ENCODE measurements at regions not wholly inside any gene's neighbourhood (a gene's known extent, or its start where the extent isn't known, plus 50 kb on each side); places are given as distances from the start of the nearest gene placed in this dataset.

- no peaks in the 10 kb centered on the region for H4K20me1 ChIP-seq (ENCODE audit: insufficient read depth, low read length)
- H3K36me3 ChIP-seq (ENCODE audit: insufficient read depth, low read length): no peaks in the 10 kb centered on the region
- no peak for TF ChIP-seq EZH2 (IDR thresholded peaks at IDR 0.05; ENCODE audit: borderline replicate concordance, low read length)
- no peak for TF ChIP-seq CTCF (IDR thresholded peaks at IDR 0.05; ENCODE audit: low read length)
- H3K4me2 ChIP-seq (ENCODE audit: low read length): no peak overlapping the region
- H3K27ac ChIP-seq (ENCODE audit: low read depth, low read length, poor library complexity, severe bottlenecking): no peak overlapping the region
- H3K9ac ChIP-seq (ENCODE audit: low read length): no peak overlapping the region
- H3K79me2 ChIP-seq (ENCODE audit: insufficient read depth, low read length): no peaks in the 10 kb centered on the region
- no peaks in the 10 kb centered on the region for H3K9me2 ChIP-seq (ENCODE audit: low read depth, low read length)
- H2AFZ ChIP-seq (ENCODE audit: low read length): no peak overlapping the region
- H3K4me3 ChIP-seq (ENCODE audit: low read depth, low read length, poor library complexity, severe bottlenecking): no peak overlapping the region
- H3K27me3 ChIP-seq (ENCODE audit: insufficient read depth, low read length): no peaks in the 10 kb centered on the region
- no peaks in the 10 kb centered on the region for H3F3A ChIP-seq (ENCODE audit: insufficient read depth, low read length)
- no peaks in the 10 kb centered on the region for H3K9me3 ChIP-seq (ENCODE audit: low read length)
- no peaks in the 10 kb centered on the region for H3K4me1 ChIP-seq (ENCODE audit: insufficient read depth, low read length, severe bottlenecking)
Observed at GRCh38 chr12:91690531-91690930, 455.1 kb downstream of the BTG1 start.

- Histone ChIP-seq H3K4me1 (ENCODE audit: insufficient read depth, low read length, severe bottlenecking) (no peaks in the 10 kb centered on the region), H3K27me3 (ENCODE audit: insufficient read depth, low read length) (no peaks in the 10 kb centered on the region), H3K4me3 (ENCODE audit: low read depth, low read length, poor library complexity, severe bottlenecking) (no peak overlapping the region), H3K9me3 (ENCODE audit: low read length) (no peaks in the 10 kb centered on the region), H3K9me2 (ENCODE audit: low read depth, low read length) (no peaks in the 10 kb centered on the region), H3K79me2 (ENCODE audit: insufficient read depth, low read length) (no peaks in the 10 kb centered on the region), H3K9ac (ENCODE audit: low read length) (no peak overlapping the region), H3F3A (ENCODE audit: insufficient read depth, low read length) (no peaks in the 10 kb centered on the region), H3K4me2 (ENCODE audit: low read length) (no peak overlapping the region), H2AFZ (ENCODE audit: low read length) (no peak overlapping the region), H4K20me1 (ENCODE audit: insufficient read depth, low read length) (no peaks in the 10 kb centered on the region), H3K27ac (ENCODE audit: low read depth, low read length, poor library complexity, severe bottlenecking) (no peak overlapping the region), H3K36me3 (ENCODE audit: insufficient read depth, low read length) (no peaks in the 10 kb centered on the region)
- TF ChIP-seq CTCF (IDR thresholded peaks at IDR 0.05; ENCODE audit: low read length): no peak
- no peak for TF ChIP-seq EZH2 (IDR thresholded peaks at IDR 0.05; ENCODE audit: borderline replicate concordance, low read length)
Observed at GRCh38 chr12:91687052-91688017, 458.3 kb downstream of the BTG1 start.

GRCh38 chr12:91685917-91686316 lies 459.7 kb downstream of the BTG1 start:
- no peak for TF ChIP-seq CTCF (IDR thresholded peaks at IDR 0.05; ENCODE audit: low read length)
- TF ChIP-seq EZH2 (IDR thresholded peaks at IDR 0.05; ENCODE audit: borderline replicate concordance, low read length): no peak
- H4K20me1 ChIP-seq (ENCODE audit: insufficient read depth, low read length): no peaks in the 10 kb centered on the region
- no peak overlapping the region for H3K9ac ChIP-seq (ENCODE audit: low read length)
- no peaks in the 10 kb centered on the region for H3K36me3 ChIP-seq (ENCODE audit: insufficient read depth, low read length)
- H3K27me3 ChIP-seq (ENCODE audit: insufficient read depth, low read length): no peaks in the 10 kb centered on the region
- H3K4me1 ChIP-seq (ENCODE audit: insufficient read depth, low read length, severe bottlenecking): no peaks in the 10 kb centered on the region
- no peaks in the 10 kb centered on the region for H3K9me2 ChIP-seq (ENCODE audit: low read depth, low read length)
- no peak overlapping the region for H3K4me3 ChIP-seq (ENCODE audit: low read depth, low read length, poor library complexity, severe bottlenecking)
- H3K9me3 ChIP-seq (ENCODE audit: low read length): no peaks in the 10 kb centered on the region
- H3K79me2 ChIP-seq (ENCODE audit: insufficient read depth, low read length): no peaks in the 10 kb centered on the region
- no peak overlapping the region for H2AFZ ChIP-seq (ENCODE audit: low read length)
- H3F3A ChIP-seq (ENCODE audit: insufficient read depth, low read length): no peaks in the 10 kb centered on the region
- no peak overlapping the region for H3K27ac ChIP-seq (ENCODE audit: low read depth, low read length, poor library complexity, severe bottlenecking)
- no peak overlapping the region for H3K4me2 ChIP-seq (ENCODE audit: low read length)
